Endodermal cell (in vitro differentiated cells): ENCODE measurements at regions not wholly inside any gene's neighbourhood (a gene's known extent, or its start where the extent isn't known, plus 50 kb on each side); places are given as distances from the start of the nearest gene placed in this dataset.
A peak's percentile ranks its signal among the peaks of the same experiment; 100 is the strongest.
"Not testable (repeated sequence)": the region's sequence is repeated elsewhere in the genome, so short reads cannot be mapped to it uniquely, and the experiment has no call there.

Experiments used
- DNase-seq: peaks from one replicate; pipeline ENCODE4 v3.0.0-alpha.2; 2017
- H3K27ac ChIP-seq: 2 replicates; pipeline ENCODE4 v1.5.1; 2013; ENCODE audit warnings: mild to moderate bottlenecking, low read depth, low read length, moderate library complexity
- H3K27me3 ChIP-seq: 2 replicates; pipeline ENCODE4 v1.6.1; 2013; ENCODE audit warnings: mild to moderate bottlenecking, low read length, moderate library complexity; ENCODE audit not compliant: insufficient read depth, control insufficient read depth, poor library complexity, severe bottlenecking
- H3K36me3 ChIP-seq: 2 replicates; pipeline ENCODE4 v1.7.0; 2013; ENCODE audit warnings: mild to moderate bottlenecking, low read length, moderate library complexity; ENCODE audit not compliant: control insufficient read depth, insufficient read depth
- H3K4me1 ChIP-seq: one replicate; pipeline ENCODE4 v1.7.0; 2013; ENCODE audit warnings: low read length; ENCODE audit not compliant: control insufficient read depth, insufficient read depth
- H3K4me3 ChIP-seq: 2 replicates; pipeline ENCODE4 v1.5.1; 2013; ENCODE audit warnings: mild to moderate bottlenecking, low read length, moderate library complexity
- H3K9ac ChIP-seq: 2 replicates; pipeline ENCODE4 v1.6.1; 2013; ENCODE audit warnings: mild to moderate bottlenecking, low read length, moderate library complexity; ENCODE audit not compliant: poor library complexity, severe bottlenecking; ENCODE audit errors: extremely low read depth
- H3K9me3 ChIP-seq: 2 replicates; pipeline ENCODE4 v1.6.1; 2013; ENCODE audit warnings: mild to moderate bottlenecking, low read length, moderate library complexity; ENCODE audit not compliant: control insufficient read depth
- H3K27ac Mint-ChIP-seq: 2 replicates; pipeline ENCODE4 v1.8.0; 2020; ENCODE audit warnings: mixed read lengths
- H3K27me3 Mint-ChIP-seq: 2 replicates; pipeline ENCODE4 v1.8.0; 2021; ENCODE audit warnings: mild to moderate bottlenecking, mixed read lengths; ENCODE audit not compliant: insufficient read depth
- H3K36me3 Mint-ChIP-seq: 2 replicates; pipeline ENCODE4 v1.8.0; 2020; ENCODE audit warnings: low read depth, mixed read lengths
- H3K4me1 Mint-ChIP-seq: 2 replicates; pipeline ENCODE4 v1.8.0; 2020; ENCODE audit warnings: mixed read lengths
- H3K4me3 Mint-ChIP-seq: 2 replicates; pipeline ENCODE4 v1.8.0; 2020; ENCODE audit warnings: mild to moderate bottlenecking, moderate library complexity, mixed read lengths
- H3K9me3 Mint-ChIP-seq: 2 replicates; pipeline ENCODE4 v1.8.0; 2020; ENCODE audit warnings: mild to moderate bottlenecking, mixed read lengths
- WGBS, 2 experiments: methylation state at CpG; one replicate each; pipeline versions ENCODE4 v1.1.5 to v1.1.7; 2013; ENCODE audit warnings: missing lambda C conversion rate in 2 of 2, mixed read lengths in 1 of 2; ENCODE audit not compliant: insufficient coverage in 1 of 2, insufficient read length in 1 of 2; 5-methylcytosine and 5-hydroxymethylcytosine counted together
- TF ChIP-seq, protein P1 (sequence below): fragments of 200-600 bp; sonication (generic); conservative IDR thresholded peaks from 2 replicates; pipeline ENCODE4 v1.5.0; 2021; ENCODE audit warnings: antibody characterized with exemption, mild to moderate bottlenecking

DNA sequence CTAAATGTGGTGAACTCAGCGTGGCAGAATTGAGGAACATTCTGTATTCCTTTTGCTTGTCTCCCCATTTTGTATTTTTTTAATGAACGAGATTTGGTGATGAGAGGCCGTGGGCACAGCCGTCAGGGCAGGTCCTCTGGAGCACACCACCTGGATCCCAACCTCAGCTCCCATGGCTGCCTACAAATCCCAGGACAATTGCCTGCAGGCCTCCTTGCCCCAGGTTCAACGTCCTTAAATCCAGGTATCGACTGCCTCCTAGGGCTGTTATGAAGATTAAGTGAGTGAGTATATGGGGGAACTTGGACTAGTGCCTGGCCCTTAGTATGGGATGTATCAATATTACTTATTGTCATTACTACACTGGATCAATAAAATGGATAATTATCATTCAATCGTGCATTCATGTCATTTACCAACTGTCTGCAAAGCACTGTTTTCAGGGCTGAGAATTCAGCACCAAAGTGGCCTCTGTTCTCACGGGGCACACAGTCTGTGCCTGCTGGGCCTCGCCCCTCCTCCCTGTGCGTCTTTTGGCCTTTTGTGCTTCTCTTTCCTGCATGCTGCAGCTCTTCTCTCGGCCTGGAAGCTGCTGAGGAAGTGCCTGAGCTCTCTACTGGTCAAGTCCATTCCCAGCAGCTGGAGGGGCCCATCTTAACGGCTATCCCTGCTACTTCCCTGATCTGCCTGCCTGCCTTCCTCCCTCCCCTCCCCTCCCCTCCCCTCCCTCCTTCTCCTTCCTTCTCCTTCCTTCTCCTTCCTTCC, 1343.7 kb downstream of the BRD1 start:
- no peak overlapping the region for H3K4me3 ChIP-seq
- Mint-ChIP-seq H3K4me3 (no peak overlapping the region), H3K36me3 (no peaks in the 10 kb centered on the region), H3K27ac (no peak overlapping the region), H3K9me3 (no peaks in the 10 kb centered on the region), H3K27me3 (peaks cover 32% of the 10 kb centered on the region), H3K4me1 (peaks cover 5% of the 10 kb centered on the region)
- H3K36me3 ChIP-seq, result no peaks in the 10 kb centered on the region
- TF ChIP-seq, protein P1, sequence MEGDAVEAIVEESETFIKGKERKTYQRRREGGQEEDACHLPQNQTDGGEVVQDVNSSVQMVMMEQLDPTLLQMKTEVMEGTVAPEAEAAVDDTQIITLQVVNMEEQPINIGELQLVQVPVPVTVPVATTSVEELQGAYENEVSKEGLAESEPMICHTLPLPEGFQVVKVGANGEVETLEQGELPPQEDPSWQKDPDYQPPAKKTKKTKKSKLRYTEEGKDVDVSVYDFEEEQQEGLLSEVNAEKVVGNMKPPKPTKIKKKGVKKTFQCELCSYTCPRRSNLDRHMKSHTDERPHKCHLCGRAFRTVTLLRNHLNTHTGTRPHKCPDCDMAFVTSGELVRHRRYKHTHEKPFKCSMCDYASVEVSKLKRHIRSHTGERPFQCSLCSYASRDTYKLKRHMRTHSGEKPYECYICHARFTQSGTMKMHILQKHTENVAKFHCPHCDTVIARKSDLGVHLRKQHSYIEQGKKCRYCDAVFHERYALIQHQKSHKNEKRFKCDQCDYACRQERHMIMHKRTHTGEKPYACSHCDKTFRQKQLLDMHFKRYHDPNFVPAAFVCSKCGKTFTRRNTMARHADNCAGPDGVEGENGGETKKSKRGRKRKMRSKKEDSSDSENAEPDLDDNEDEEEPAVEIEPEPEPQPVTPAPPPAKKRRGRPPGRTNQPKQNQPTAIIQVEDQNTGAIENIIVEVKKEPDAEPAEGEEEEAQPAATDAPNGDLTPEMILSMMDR, result no peak
- H3K27ac ChIP-seq, result no peak overlapping the region
- no peak overlapping the region for H3K9ac ChIP-seq
- no peaks in the 10 kb centered on the region for H3K4me1 ChIP-seq
- DNase-seq, result peak; percentile 61
- no peaks in the 10 kb centered on the region for H3K9me3 ChIP-seq
- no peaks in the 10 kb centered on the region for H3K27me3 ChIP-seq
- WGBS, 2 experiments, result 81% methylated on average over 7 to 12 of the region's 12 CpGs

DNA sequence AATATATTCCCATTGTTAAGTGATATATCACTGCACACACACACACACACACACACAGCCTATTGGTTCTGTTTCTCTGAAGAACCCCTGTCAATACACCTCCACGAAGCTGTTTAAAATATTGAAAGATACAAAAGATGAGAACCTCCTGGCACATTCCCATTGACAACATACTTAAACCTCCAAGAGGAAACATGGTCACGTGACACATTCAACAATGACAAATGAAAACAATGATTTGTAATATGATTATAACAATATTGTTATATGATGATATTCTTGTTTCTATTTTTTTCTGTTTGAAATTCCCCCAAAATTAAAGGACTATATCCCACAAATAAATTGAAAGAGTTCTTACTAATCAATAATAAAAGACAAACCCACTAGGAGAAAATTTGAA, 1344.9 kb downstream of the BRD1 start:
- no peak for DNase-seq
- TF ChIP-seq, protein P1, result no peak
- Mint-ChIP-seq H3K9me3 (no peaks in the 10 kb centered on the region), H3K27me3 (peaks cover 21% of the 10 kb centered on the region), H3K4me3 (no peak overlapping the region), H3K4me1 (peaks cover 5% of the 10 kb centered on the region), H3K36me3 (no peaks in the 10 kb centered on the region), H3K27ac (no peak overlapping the region)
- Histone ChIP-seq H3K9ac (no peak overlapping the region), H3K27ac (no peak overlapping the region), H3K36me3 (no peaks in the 10 kb centered on the region), H3K9me3 (no peaks in the 10 kb centered on the region), H3K4me1 (no peaks in the 10 kb centered on the region), H3K4me3 (no peak overlapping the region), H3K27me3 (no peaks in the 10 kb centered on the region)
- 92% methylated on average over 1 of the region's 2 CpGs; no CpG with 5 or more reads in 1 of the 2 experiments for WGBS, 2 experiments

DNA sequence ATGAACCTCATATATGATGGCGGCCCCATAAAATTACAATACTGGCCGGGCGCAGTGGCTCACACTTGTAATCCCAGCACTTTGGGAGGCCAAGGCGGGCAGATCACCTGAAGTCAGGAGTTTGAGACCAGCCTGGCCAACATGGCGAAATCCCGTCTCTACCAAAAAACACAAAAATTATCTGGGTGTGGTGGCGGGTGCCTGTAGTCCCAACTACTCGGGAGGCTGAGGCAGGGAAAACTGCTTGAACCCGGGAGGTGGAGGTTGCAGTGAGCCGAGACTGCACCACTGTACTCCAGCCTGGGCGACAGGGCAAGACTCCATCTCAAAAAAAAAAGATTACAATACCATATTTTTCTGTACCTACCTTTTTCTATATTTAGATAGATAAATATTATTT, 1345.5 kb downstream of the BRD1 start:
- not testable (repeated sequence) for H3K4me1 Mint-ChIP-seq, H3K9me3 Mint-ChIP-seq, H3K4me1 ChIP-seq, H3K9me3 ChIP-seq, H3K27ac Mint-ChIP-seq, H3K27me3 ChIP-seq, H3K4me3 ChIP-seq, H3K9ac ChIP-seq, H3K36me3 ChIP-seq, H3K27ac ChIP-seq, H3K4me3 Mint-ChIP-seq, DNase-seq, H3K36me3 Mint-ChIP-seq
- H3K27me3 Mint-ChIP-seq, result peaks cover 21% of the 10 kb centered on the region
- 95 to 96% methylated on average over 7 to 10 of the region's 11 CpGs for WGBS, 2 experiments
